HCT116 (cell line): ENCODE measurements at regions not wholly inside any gene's neighbourhood (a gene's known extent, or its start where the extent isn't known, plus 50 kb on each side); places are given as distances from the start of the nearest gene placed in this dataset.

Experiments
- ATAC-seq: fragments of 200-7000 bp; cut with Tn5 transposase; 2 replicates; pipeline ENCODE4 v1.9.1; 2020; ENCODE audit warnings: mild to moderate bottlenecking, moderate library complexity
- BruUV-seq: library from RNA; stranded (reverse); fragments of 400-500 nt; replicated peaks from 2 replicates; lab custom pipeline; 2021; lab: Mats Ljungman, UMichigan
- CTCF ChIA-PET: fragments of 300-600 bp; sonication (Branson Sonifier 250); formaldehyde crosslinking; loops from one replicate; lab custom pipeline; 2021; ENCODE audit warnings: antibody characterized with exemption; lab: Charles Lee
- POLR2A ChIA-PET: fragments of 300-600, 350-600 bp; sonication (Branson Sonifier 250); formaldehyde crosslinking; loops from one replicate; lab custom pipeline; 2021; ENCODE audit warnings: antibody characterized with exemption; lab: Charles Lee
- RAD21 ChIA-PET, 2 experiments: fragments of 300-600 bp; sonication (Branson Sonifier 250); formaldehyde crosslinking; loops; one replicate each; lab custom pipeline; 2023; ENCODE audit warnings: low total read pairs in 2 of 2; ENCODE audit not compliant: uncharacterized antibody in 2 of 2, unreplicated experiment in 2 of 2, low non-redundant PET in 1 of 2; lab: Charles Lee
- DNase-seq: peaks from one replicate; pipeline ENCODE4 v3.0.0-alpha.2; 2010; ENCODE audit warnings: low read depth, low spot score
- H2AFZ ChIP-seq: fragments of 200-600 bp; shearing (Covaris generic), sonication (generic); 2 replicates; pipeline ENCODE4 v1.6.1; 2017; ENCODE audit warnings: low read depth, mixed run types, mixed read lengths, antibody characterized with exemption, low read length; ENCODE audit not compliant: poor library complexity, severe bottlenecking
- H3K27ac ChIP-seq: 2 replicates; pipeline ENCODE4 v1.5.1; 2012; ENCODE audit warnings: low read depth, low read length
- H3K27me3 ChIP-seq: fragments of 200-600 bp; sonication (generic); 2 replicates; pipeline ENCODE4 v1.6.1; 2016; ENCODE audit warnings: mixed run types, low read length, mixed read lengths; ENCODE audit not compliant: insufficient read depth
- H3K36me3 ChIP-seq, 2 experiments: fragments of 200-500 bp in 1 of 2; fragments of 200-600 bp in 1 of 2; sonication (Bioruptor generic) in 1 of 2; sonication (generic) in 1 of 2; 2 replicates each; pipeline versions ENCODE4 v1.5.1 to v1.6.1; 2014 to 2016; ENCODE audit warnings: low read length in 2 of 2, inconsistent platforms in 1 of 2, mixed read lengths in 1 of 2, mixed run types in 1 of 2; ENCODE audit not compliant: insufficient read depth in 2 of 2, control insufficient read depth in 1 of 2
- H3K4me1 ChIP-seq, 2 experiments: fragments of 200-600 bp in 1 of 2; sonication (generic) in 1 of 2; 2 replicates each; pipeline versions ENCODE4 v1.5.1 to v1.6.1; 2012 to 2017; ENCODE audit warnings: low read length in 2 of 2, inconsistent platforms in 1 of 2, mild to moderate bottlenecking in 1 of 2, mixed read lengths in 1 of 2, mixed run types in 1 of 2, moderate library complexity in 1 of 2; ENCODE audit not compliant: insufficient read depth in 2 of 2, control insufficient read depth in 1 of 2
- H3K4me2 ChIP-seq: fragments of 200-600 bp; sonication (generic); 2 replicates; pipeline ENCODE4 v1.6.1; 2017; ENCODE audit warnings: mixed run types, low read length, mixed read lengths
- H3K4me3 ChIP-seq, 2 experiments: fragments of 200-600 bp in 1 of 2; sonication (generic) in 1 of 2; replicated peaks in 1 of 2; 2 replicates each; pipeline ENCODE4 v1.5.1; 2011 to 2016; ENCODE audit warnings: low read length in 2 of 2, control low read depth in 1 of 2, low read depth in 1 of 2, mild to moderate bottlenecking in 1 of 2, mixed read lengths in 1 of 2, mixed run types in 1 of 2
- H3K79me2 ChIP-seq: fragments of 200-600 bp; sonication (generic); 2 replicates; pipeline ENCODE4 v1.6.1; 2017; ENCODE audit warnings: mild to moderate bottlenecking, mixed run types, low read length, moderate library complexity, mixed read lengths; ENCODE audit not compliant: insufficient read depth
- H3K9ac ChIP-seq: fragments of 200-600 bp; sonication (generic); 2 replicates; pipeline ENCODE4 v1.6.1; 2016; ENCODE audit warnings: low read length, mixed read lengths
- H3K9me2 ChIP-seq: fragments of 200-600 bp; sonication (generic), shearing (Covaris generic); 2 replicates; pipeline ENCODE4 v1.6.1; 2017; ENCODE audit warnings: mixed run types, mild to moderate bottlenecking, moderate library complexity; ENCODE audit not compliant: insufficient read depth
- H3K9me3 ChIP-seq, 2 experiments: fragments of 200-500 bp in 1 of 2; fragments of 200-600 bp in 1 of 2; sonication (Bioruptor generic) in 1 of 2; sonication (generic) in 1 of 2; 2 replicates each; pipeline ENCODE4 v1.6.1; 2014 to 2017; ENCODE audit warnings: low read length in 2 of 2, mixed read lengths in 2 of 2, inconsistent platforms in 1 of 2, low read depth in 1 of 2, mild to moderate bottlenecking in 1 of 2, mixed run types in 1 of 2, moderate library complexity in 1 of 2; ENCODE audit not compliant: control insufficient read depth in 1 of 2, insufficient read depth in 1 of 2
- H4K20me1 ChIP-seq: fragments of 200-600 bp; sonication (generic), shearing (Covaris generic); 2 replicates; pipeline ENCODE4 v1.6.1; 2017; ENCODE audit warnings: mixed run types, mild to moderate bottlenecking, moderate library complexity; ENCODE audit not compliant: insufficient read depth
- CBX3 ChIP-seq: IDR thresholded peaks from 2 replicates; pipeline ENCODE4 v1.6.1; 2012; ENCODE audit warnings: low read depth
- CEBPB ChIP-seq: IDR thresholded peaks from 2 replicates; pipeline ENCODE4 v1.6.1; 2012; ENCODE audit warnings: low read depth
- EZH2phosphoT487 ChIP-seq: fragments of 200-600 bp; IDR thresholded peaks from 2 replicates; pipeline ENCODE4 v1.6.1; 2018; ENCODE audit warnings: antibody characterized with exemption, borderline replicate concordance
- POLR2A ChIP-seq: IDR thresholded peaks from 2 replicates; pipeline ENCODE4 v1.7.0; 2011; ENCODE audit warnings: borderline replicate concordance; ENCODE audit not compliant: insufficient read depth, insufficient read length; ENCODE audit errors: extremely low read depth
- RAD21 ChIP-seq: IDR thresholded peaks from 2 replicates; pipeline ENCODE4 v1.6.1; 2012; ENCODE audit warnings: low read depth, mild to moderate bottlenecking
- SIN3A ChIP-seq: IDR thresholded peaks from 2 replicates; pipeline ENCODE4 v1.6.1; 2012; ENCODE audit warnings: low read depth
- SP1 ChIP-seq: IDR thresholded peaks from 2 replicates; pipeline ENCODE4 v1.6.1; 2012; ENCODE audit warnings: low read depth
- ZFX ChIP-seq: fragments of 450-650 bp; IDR thresholded peaks from 2 replicates; pipeline ENCODE4 v1.6.1; 2017
- ZNF274 ChIP-seq: fragments of 200-500 bp; sonication (Bioruptor generic); IDR thresholded peaks from 2 replicates; pipeline ENCODE4 v1.6.1; 2014; ENCODE audit warnings: mild to moderate bottlenecking, low read depth, low read length, inconsistent platforms
- intact Hi-C: fragments of 100-400 bp; cut with micrococcal nuclease; formaldehyde crosslinking; loops from 2 replicates; pipeline ENCODE4 v1.10.0; 2022
- TF ChIP-seq, protein P1 (sequence below), 3 experiments: fragments of 200-600 bp in 1 of 3; sonication (generic) in 1 of 3; IDR thresholded peaks in 2 of 3; conservative IDR thresholded peaks in 1 of 3; 2 replicates each; pipeline ENCODE4 v1.5.1; 2012 to 2017; ENCODE audit warnings: low read depth in 2 of 3, low read length in 2 of 3, antibody characterized with exemption in 1 of 3, borderline replicate concordance in 1 of 3, control low read depth in 1 of 3, mild to moderate bottlenecking in 1 of 3, mixed read lengths in 1 of 3, mixed run types in 1 of 3, moderate library complexity in 1 of 3; ENCODE audit not compliant: insufficient read depth in 1 of 3
- TF ChIP-seq, protein P2 (sequence below): IDR thresholded peaks from 2 replicates; pipeline ENCODE4 v1.6.1; 2012; ENCODE audit warnings: low read depth

DNA sequence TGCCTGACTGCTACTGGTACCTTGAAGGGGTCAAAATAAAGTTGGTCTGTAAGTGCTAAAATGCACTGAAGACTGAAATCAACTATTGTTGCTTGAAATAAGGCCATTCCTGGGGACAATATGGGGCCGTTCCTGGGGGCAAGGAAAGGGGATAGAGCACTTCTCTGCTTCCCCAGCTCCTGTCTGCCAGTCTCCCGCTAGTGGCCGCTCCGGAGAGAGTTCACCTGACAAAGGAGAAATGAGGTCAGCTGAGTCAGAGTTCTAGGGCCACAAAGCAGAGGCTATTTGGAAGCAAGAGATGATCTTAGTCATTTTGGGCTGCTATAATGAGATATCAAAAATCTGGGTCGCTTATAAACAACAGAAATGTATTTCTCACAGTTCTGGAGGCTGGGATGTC lies 345.9 kb downstream of the TSN start:
- no peak overlapping the region for H3K4me2 ChIP-seq
- ChIA-PET POLR2A (no interaction called here), CTCF (no interaction called here), RAD21 (no interaction called here)
- no peaks in the 10 kb centered on the region for H3K9me3 ChIP-seq
- 0 out of 2 replicates have a peak, but pooled peaks cover under 1% of the 10 kb centered on the region for H3K27me3 ChIP-seq
- no peak overlapping the region for H3K27ac ChIP-seq
- H3K4me1 ChIP-seq: no peaks in the 10 kb centered on the region
- H3K9ac ChIP-seq: no peak overlapping the region
- H3K9me2 ChIP-seq: no peaks in the 10 kb centered on the region
- no peaks in the 10 kb centered on the region for H4K20me1 ChIP-seq
- no peak overlapping the region for H3K4me3 ChIP-seq
- H3K79me2 ChIP-seq: no peaks in the 10 kb centered on the region
- ATAC-seq: no peak
- no TSS peak for BruUV-seq
- H3K36me3 ChIP-seq: no peaks in the 10 kb centered on the region
- no peak for DNase-seq
- no peak for TF ChIP-seq ZFX
- no peak for TF ChIP-seq RAD21
- TF ChIP-seq EZH2phosphoT487: no peak
- intact Hi-C loops: no loop called here
- no peak overlapping the region for H2AFZ ChIP-seq

DNA sequence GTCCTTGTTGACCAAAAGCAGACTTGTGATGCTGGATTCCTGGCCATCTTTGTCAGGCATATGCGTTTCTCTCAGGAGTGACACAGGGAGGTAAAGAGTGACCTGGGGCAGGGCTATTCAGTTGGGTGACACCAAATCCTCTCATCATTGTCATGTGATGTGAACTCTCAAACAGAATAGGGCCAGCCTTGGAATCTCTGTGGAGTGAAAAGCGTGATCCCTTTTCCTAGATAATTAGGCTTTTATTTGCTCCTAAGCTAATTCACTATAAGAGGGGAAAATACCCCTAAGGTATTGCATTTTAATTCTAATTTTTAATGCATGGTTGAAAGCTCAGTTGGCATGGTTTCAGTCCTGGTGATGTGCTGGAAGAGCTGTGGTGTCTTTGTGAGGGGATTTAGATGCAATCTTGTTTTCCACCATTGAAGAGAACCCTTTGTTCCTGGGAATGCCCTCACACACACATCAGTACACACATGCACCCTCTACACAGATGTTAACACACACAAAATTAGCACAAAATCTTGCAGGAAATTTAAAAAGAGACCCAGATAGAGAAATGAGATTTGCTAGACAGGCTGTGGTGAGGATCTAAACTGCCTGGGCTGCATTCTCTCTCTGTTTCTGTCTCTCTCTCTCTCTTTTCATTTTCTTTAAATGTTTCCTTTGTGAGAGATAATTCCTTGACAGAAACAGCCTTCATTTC lies 349.9 kb downstream of the TSN start:
- no peaks in the 10 kb centered on the region for H3K79me2 ChIP-seq
- H3K27ac ChIP-seq: no peak overlapping the region
- no peak overlapping the region for H3K4me2 ChIP-seq
- TF ChIP-seq, protein P1, sequence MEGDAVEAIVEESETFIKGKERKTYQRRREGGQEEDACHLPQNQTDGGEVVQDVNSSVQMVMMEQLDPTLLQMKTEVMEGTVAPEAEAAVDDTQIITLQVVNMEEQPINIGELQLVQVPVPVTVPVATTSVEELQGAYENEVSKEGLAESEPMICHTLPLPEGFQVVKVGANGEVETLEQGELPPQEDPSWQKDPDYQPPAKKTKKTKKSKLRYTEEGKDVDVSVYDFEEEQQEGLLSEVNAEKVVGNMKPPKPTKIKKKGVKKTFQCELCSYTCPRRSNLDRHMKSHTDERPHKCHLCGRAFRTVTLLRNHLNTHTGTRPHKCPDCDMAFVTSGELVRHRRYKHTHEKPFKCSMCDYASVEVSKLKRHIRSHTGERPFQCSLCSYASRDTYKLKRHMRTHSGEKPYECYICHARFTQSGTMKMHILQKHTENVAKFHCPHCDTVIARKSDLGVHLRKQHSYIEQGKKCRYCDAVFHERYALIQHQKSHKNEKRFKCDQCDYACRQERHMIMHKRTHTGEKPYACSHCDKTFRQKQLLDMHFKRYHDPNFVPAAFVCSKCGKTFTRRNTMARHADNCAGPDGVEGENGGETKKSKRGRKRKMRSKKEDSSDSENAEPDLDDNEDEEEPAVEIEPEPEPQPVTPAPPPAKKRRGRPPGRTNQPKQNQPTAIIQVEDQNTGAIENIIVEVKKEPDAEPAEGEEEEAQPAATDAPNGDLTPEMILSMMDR (IDR thresholded peaks at IDR 0.05 in 2 of 3, conservative IDR thresholded peaks at IDR 0.05 in 1 of 3; ENCODE audit: borderline replicate concordance in 1 of 3, insufficient read depth in 1 of 3, low read depth in 2 of 3, low read length in 2 of 3): no peak
- TF ChIP-seq EZH2phosphoT487 (no peak), CBX3 (no peak), POLR2A (no peak), ZNF274 (no peak), SP1 (no peak), ZFX (no peak), SIN3A (no peak), CEBPB (no peak)
- TF ChIP-seq, protein P2, sequence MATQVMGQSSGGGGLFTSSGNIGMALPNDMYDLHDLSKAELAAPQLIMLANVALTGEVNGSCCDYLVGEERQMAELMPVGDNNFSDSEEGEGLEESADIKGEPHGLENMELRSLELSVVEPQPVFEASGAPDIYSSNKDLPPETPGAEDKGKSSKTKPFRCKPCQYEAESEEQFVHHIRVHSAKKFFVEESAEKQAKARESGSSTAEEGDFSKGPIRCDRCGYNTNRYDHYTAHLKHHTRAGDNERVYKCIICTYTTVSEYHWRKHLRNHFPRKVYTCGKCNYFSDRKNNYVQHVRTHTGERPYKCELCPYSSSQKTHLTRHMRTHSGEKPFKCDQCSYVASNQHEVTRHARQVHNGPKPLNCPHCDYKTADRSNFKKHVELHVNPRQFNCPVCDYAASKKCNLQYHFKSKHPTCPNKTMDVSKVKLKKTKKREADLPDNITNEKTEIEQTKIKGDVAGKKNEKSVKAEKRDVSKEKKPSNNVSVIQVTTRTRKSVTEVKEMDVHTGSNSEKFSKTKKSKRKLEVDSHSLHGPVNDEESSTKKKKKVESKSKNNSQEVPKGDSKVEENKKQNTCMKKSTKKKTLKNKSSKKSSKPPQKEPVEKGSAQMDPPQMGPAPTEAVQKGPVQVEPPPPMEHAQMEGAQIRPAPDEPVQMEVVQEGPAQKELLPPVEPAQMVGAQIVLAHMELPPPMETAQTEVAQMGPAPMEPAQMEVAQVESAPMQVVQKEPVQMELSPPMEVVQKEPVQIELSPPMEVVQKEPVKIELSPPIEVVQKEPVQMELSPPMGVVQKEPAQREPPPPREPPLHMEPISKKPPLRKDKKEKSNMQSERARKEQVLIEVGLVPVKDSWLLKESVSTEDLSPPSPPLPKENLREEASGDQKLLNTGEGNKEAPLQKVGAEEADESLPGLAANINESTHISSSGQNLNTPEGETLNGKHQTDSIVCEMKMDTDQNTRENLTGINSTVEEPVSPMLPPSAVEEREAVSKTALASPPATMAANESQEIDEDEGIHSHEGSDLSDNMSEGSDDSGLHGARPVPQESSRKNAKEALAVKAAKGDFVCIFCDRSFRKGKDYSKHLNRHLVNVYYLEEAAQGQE: no peak
- no peaks in the 10 kb centered on the region for H3K9me3 ChIP-seq
- no peak for ATAC-seq
- H3K4me1 ChIP-seq: no peaks in the 10 kb centered on the region
- H3K4me3 ChIP-seq: no peak overlapping the region
- H2AFZ ChIP-seq: no peak overlapping the region
- intact Hi-C loops: no loop called here
- no peaks in the 10 kb centered on the region for H3K9me2 ChIP-seq
- no peaks in the 10 kb centered on the region for H4K20me1 ChIP-seq
- ChIA-PET POLR2A (no interaction called here), RAD21 (no interaction called here), CTCF (no interaction called here)
- H3K36me3 ChIP-seq: no peaks in the 10 kb centered on the region
- no peak overlapping the region for H3K9ac ChIP-seq
- no TSS peak for BruUV-seq
- DNase-seq: no peak
- peaks cover 12% of the 10 kb centered on the region; the same call in 1 of the 2 replicates for H3K27me3 ChIP-seq
